ENCODE measurements at regions not wholly inside any gene's neighbourhood (a gene's known extent, or its start where the extent isn't known, plus 50 kb on each side); places are given as distances from the start of the nearest gene placed in this dataset.
"Not testable (repeated sequence)": the region's sequence is repeated elsewhere in the genome, so short reads cannot be mapped to it uniquely, and the experiment has no call there.

DNA sequence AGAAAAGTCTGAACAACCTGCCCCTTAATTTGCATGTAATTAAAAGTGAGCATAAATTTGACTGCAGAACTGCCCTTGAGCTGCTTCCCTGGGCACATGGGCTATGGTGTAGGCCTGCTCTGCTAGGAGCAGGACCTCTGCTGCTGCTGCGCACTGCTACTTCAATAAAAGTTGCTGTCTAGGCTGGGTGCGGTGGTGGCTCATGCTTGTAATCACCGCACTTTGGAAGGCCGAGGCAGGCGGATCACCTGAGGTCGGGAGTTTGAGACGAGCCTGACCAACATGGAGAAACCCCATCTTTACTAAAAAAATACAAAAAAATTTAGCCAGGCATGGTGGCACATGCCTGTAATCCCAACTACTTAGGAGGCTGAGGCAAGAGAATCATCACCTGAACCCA is 355.7 kb downstream of the KCNJ2 start:
- H3K9me3 ChIP-seq (ENCODE audit: control insufficient read depth, insufficient read depth, low read depth, low read length); CTCF ChIA-PET; H3K4me1 ChIP-seq (ENCODE audit: control insufficient read depth, insufficient read depth, low read length); POLR2A ChIA-PET; H3K36me3 ChIP-seq (ENCODE audit: control insufficient read depth, insufficient read depth, low read length); intact Hi-C loops (cut with micrococcal nuclease; ENCODE audit: unreplicated experiment); ATAC-seq; BruUV-seq (replicated peaks); H3K4me3 ChIP-seq (ENCODE audit: low read depth in 2 of 2, low read length in 2 of 2); in situ Hi-C loops (cut with HindIII; ENCODE audit: low pct_unique_long_range_greater_than_20kb, low sequenced_read_pairs); H3K27me3 ChIP-seq (ENCODE audit: control insufficient read depth, insufficient read depth, low read length); DNase-seq (ENCODE audit: low read depth, low spot score); H3K27ac ChIP-seq (ENCODE audit: low read length): not testable (repeated sequence)

GRCh38 chr17:70525961-70526360 is 356.6 kb downstream of the KCNJ2 start:
- no peak overlapping the region for H3K4me3 ChIP-seq (ENCODE audit: low read depth in 2 of 2, low read length in 2 of 2)
- BruUV-seq (replicated peaks): no TSS peak
- H3K27me3 ChIP-seq (ENCODE audit: control insufficient read depth, insufficient read depth, low read length): no peaks in the 10 kb centered on the region
- H3K27ac ChIP-seq (ENCODE audit: low read length): no peak overlapping the region
- H3K4me1 ChIP-seq (ENCODE audit: control insufficient read depth, insufficient read depth, low read length): no peaks in the 10 kb centered on the region
- TF ChIP-seq POLR2AphosphoS5 (IDR thresholded peaks at IDR 0.05; ENCODE audit: low read depth, low read length) (no peak), SIN3A (IDR thresholded peaks at IDR 0.05; ENCODE audit: borderline replicate concordance, insufficient read depth, low read depth, low read length) (no peak), TCF7L2 (IDR thresholded peaks at IDR 0.05; ENCODE audit: low read depth, low read length) (no peak)
- TF ChIP-seq, protein P1, sequence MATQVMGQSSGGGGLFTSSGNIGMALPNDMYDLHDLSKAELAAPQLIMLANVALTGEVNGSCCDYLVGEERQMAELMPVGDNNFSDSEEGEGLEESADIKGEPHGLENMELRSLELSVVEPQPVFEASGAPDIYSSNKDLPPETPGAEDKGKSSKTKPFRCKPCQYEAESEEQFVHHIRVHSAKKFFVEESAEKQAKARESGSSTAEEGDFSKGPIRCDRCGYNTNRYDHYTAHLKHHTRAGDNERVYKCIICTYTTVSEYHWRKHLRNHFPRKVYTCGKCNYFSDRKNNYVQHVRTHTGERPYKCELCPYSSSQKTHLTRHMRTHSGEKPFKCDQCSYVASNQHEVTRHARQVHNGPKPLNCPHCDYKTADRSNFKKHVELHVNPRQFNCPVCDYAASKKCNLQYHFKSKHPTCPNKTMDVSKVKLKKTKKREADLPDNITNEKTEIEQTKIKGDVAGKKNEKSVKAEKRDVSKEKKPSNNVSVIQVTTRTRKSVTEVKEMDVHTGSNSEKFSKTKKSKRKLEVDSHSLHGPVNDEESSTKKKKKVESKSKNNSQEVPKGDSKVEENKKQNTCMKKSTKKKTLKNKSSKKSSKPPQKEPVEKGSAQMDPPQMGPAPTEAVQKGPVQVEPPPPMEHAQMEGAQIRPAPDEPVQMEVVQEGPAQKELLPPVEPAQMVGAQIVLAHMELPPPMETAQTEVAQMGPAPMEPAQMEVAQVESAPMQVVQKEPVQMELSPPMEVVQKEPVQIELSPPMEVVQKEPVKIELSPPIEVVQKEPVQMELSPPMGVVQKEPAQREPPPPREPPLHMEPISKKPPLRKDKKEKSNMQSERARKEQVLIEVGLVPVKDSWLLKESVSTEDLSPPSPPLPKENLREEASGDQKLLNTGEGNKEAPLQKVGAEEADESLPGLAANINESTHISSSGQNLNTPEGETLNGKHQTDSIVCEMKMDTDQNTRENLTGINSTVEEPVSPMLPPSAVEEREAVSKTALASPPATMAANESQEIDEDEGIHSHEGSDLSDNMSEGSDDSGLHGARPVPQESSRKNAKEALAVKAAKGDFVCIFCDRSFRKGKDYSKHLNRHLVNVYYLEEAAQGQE (IDR thresholded peaks at IDR 0.05; ENCODE audit: insufficient read depth in 1 of 2, low read depth in 2 of 2, low read length in 1 of 2): no peak
- TF ChIP-seq, protein P2, sequence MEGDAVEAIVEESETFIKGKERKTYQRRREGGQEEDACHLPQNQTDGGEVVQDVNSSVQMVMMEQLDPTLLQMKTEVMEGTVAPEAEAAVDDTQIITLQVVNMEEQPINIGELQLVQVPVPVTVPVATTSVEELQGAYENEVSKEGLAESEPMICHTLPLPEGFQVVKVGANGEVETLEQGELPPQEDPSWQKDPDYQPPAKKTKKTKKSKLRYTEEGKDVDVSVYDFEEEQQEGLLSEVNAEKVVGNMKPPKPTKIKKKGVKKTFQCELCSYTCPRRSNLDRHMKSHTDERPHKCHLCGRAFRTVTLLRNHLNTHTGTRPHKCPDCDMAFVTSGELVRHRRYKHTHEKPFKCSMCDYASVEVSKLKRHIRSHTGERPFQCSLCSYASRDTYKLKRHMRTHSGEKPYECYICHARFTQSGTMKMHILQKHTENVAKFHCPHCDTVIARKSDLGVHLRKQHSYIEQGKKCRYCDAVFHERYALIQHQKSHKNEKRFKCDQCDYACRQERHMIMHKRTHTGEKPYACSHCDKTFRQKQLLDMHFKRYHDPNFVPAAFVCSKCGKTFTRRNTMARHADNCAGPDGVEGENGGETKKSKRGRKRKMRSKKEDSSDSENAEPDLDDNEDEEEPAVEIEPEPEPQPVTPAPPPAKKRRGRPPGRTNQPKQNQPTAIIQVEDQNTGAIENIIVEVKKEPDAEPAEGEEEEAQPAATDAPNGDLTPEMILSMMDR (IDR thresholded peaks at IDR 0.05): no peak
- DNase-seq (ENCODE audit: low read depth, low spot score) (no peak), ATAC-seq (no peak)
- H3K9me3 ChIP-seq (ENCODE audit: control insufficient read depth, insufficient read depth, low read depth, low read length): no peaks in the 10 kb centered on the region
- no peaks in the 10 kb centered on the region for H3K36me3 ChIP-seq (ENCODE audit: control insufficient read depth, insufficient read depth, low read length)
- POLR2A ChIA-PET: no interaction called here
- intact Hi-C loops (cut with micrococcal nuclease; ENCODE audit: unreplicated experiment): no loop called here
- in situ Hi-C loops (cut with HindIII; ENCODE audit: low pct_unique_long_range_greater_than_20kb, low sequenced_read_pairs): no loop called here
- CTCF ChIA-PET: no interaction called here

DNA sequence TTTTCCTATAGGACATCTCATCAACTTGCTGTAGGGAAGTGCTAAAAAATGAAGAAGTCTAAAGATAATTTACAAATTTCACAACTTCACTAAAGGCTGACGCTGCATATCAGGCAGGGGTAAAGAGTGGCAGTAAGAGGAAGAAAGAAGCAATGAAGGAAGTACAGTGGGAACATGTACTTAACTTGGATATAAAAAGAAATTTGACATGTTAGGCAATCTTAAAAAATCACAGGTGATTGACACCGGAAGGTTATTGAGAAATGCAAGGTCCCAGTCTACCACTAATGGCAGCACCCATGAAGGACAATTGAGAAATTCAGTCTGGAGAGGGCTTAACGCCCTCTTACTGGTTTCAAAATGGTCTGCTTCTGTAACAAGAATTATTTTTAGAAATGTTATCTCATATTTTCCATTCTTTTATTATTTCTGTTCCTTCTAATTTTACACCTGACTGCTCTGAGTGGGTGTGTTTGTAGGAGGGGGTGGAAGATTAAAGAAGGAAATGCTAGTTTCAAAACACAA is 358.1 kb downstream of the KCNJ2 start:
- no peaks in the 10 kb centered on the region for H3K9me3 ChIP-seq (ENCODE audit: control insufficient read depth, insufficient read depth, low read depth, low read length)
- no peaks in the 10 kb centered on the region for H3K4me1 ChIP-seq (ENCODE audit: control insufficient read depth, insufficient read depth, low read length)
- no peak for DNase-seq (ENCODE audit: low read depth, low spot score)
- H3K27me3 ChIP-seq (ENCODE audit: control insufficient read depth, insufficient read depth, low read length): no peaks in the 10 kb centered on the region
- in situ Hi-C loops (cut with HindIII; ENCODE audit: low pct_unique_long_range_greater_than_20kb, low sequenced_read_pairs) (no loop called here), intact Hi-C loops (cut with micrococcal nuclease; ENCODE audit: unreplicated experiment) (no loop called here)
- no TSS peak for BruUV-seq (replicated peaks)
- no peak overlapping the region for H3K4me3 ChIP-seq (ENCODE audit: low read depth in 2 of 2, low read length in 2 of 2)
- POLR2A ChIA-PET: interaction anchor here (0.6 kb wide), 1 partner anchor 962 kb away, joined by 5 read pairs; no protein-coding TSS in a partner anchor
- TF ChIP-seq POLR2AphosphoS5 (IDR thresholded peaks at IDR 0.05; ENCODE audit: low read depth, low read length) (no peak), TCF7L2 (IDR thresholded peaks at IDR 0.05; ENCODE audit: low read depth, low read length) (no peak)
- TF ChIP-seq, protein P2 (IDR thresholded peaks at IDR 0.05): no peak
- TF ChIP-seq, protein P1 (IDR thresholded peaks at IDR 0.05; ENCODE audit: insufficient read depth in 1 of 2, low read depth in 2 of 2, low read length in 1 of 2): no peak
- CTCF ChIA-PET: no interaction called here
- no peak overlapping the region for H3K27ac ChIP-seq (ENCODE audit: low read length)
- no peak for ATAC-seq
- H3K36me3 ChIP-seq (ENCODE audit: control insufficient read depth, insufficient read depth, low read length): no peaks in the 10 kb centered on the region

All from Panc1 (cell line).